Mucosa of descending colon (tissue), 3 donors: ENCODE measurements at regions not wholly inside any gene's neighbourhood (a gene's known extent, or its start where the extent isn't known, plus 50 kb on each side); places are given as distances from the start of the nearest gene placed in this dataset.

ENCODE experiments used
- ATAC-seq: fragments of 200-7000 bp; cut with Tn5 transposase; one replicate; pipeline ENCODE4 v1.9.1; 2020; ENCODE audit warnings: mild to moderate bottlenecking, moderate library complexity
- DNase-seq, 3 donors: peaks; one replicate each; pipeline ENCODE4 v3.0.0-alpha.2; 2020
- H3K36me3 ChIP-seq: fragments of 200-600 bp; one replicate; pipeline ENCODE4 v1.8.0; 2021; ENCODE audit warnings: low read depth, mild to moderate bottlenecking
- H3K4me1 ChIP-seq: fragments of 200-600 bp; one replicate; pipeline ENCODE4 v1.8.0; 2021; ENCODE audit warnings: low read depth, mild to moderate bottlenecking
- H3K4me3 ChIP-seq: fragments of 200-600 bp; one replicate; pipeline ENCODE4 v1.8.0; 2021; ENCODE audit warnings: mild to moderate bottlenecking
- H3K9me3 ChIP-seq: fragments of 200-600 bp; one replicate; pipeline ENCODE4 v1.8.0; 2021; ENCODE audit warnings: mild to moderate bottlenecking
- CTCF ChIP-seq: fragments of 200-600 bp; IDR thresholded peaks from one replicate; pipeline ENCODE4 v1.8.0; 2022; ENCODE audit warnings: antibody characterized with exemption, mild to moderate bottlenecking
- intact Hi-C, 2 donors: fragments of 100-400 bp; cut with DNase I in 1 of 2; cut with micrococcal nuclease in 1 of 2; formaldehyde crosslinking; loops; one replicate each; pipeline versions ENCODE4 v1.11.0 to v1.11.1; 2022; cut with DNase I, micrococcal nuclease
- donor health status: DM: no; HTN: no; CAD: no; lungs with moderate emphysema.
- donor health status: DM: no; HTN: no; CAD: no.
- donor health status: DM: no; HTN: yes; CAD: no.

GRCh38 chr4:147334478-147334877 is 146.4 kb upstream of the EDNRA start:
- ATAC-seq (peak; percentile 93), DNase-seq (no peak)
- Histone ChIP-seq H3K4me3 (no peak overlapping the region), H3K9me3 (no peaks in the 10 kb centered on the region), H3K4me1 (peaks cover 12% of the 10 kb centered on the region), H3K36me3 (no peaks in the 10 kb centered on the region)
- intact Hi-C loops = no loop called here
- no peak for TF ChIP-seq CTCF

- Histone ChIP-seq H3K36me3 (no peaks in the 10 kb centered on the region), H3K9me3 (no peaks in the 10 kb centered on the region), H3K4me1 (peaks cover 12% of the 10 kb centered on the region), H3K4me3 (no peak overlapping the region)
- intact Hi-C loops = no loop called here
- DNase-seq = no peak
- ATAC-seq = no peak
- no peak for TF ChIP-seq CTCF
Measured at GRCh38 chr4:147335183-147335582, 145.7 kb upstream of the EDNRA start.

GRCh38 chr4:147336252-147336651 is 144.6 kb upstream of the EDNRA start:
- Histone ChIP-seq H3K4me3 (no peak overlapping the region), H3K4me1 (peaks cover 12% of the 10 kb centered on the region), H3K9me3 (no peaks in the 10 kb centered on the region), H3K36me3 (no peaks in the 10 kb centered on the region)
- no peak for ATAC-seq
- intact Hi-C loops = no loop called here
- no peak for TF ChIP-seq CTCF
- DNase-seq = no peak

- no peak overlapping the region for H3K4me3 ChIP-seq
- intact Hi-C loops = no loop called here
- no peaks in the 10 kb centered on the region for H3K9me3 ChIP-seq
- no peaks in the 10 kb centered on the region for H3K36me3 ChIP-seq
- peaks cover 10% of the 10 kb centered on the region for H3K4me1 ChIP-seq
- ATAC-seq (peak; percentile 81), DNase-seq (peak in 1 of 3 donors; percentile 43)
- no peak for TF ChIP-seq CTCF
Measured at GRCh38 chr4:147339100-147339499, 141.8 kb upstream of the EDNRA start.

GRCh38 chr4:147340111-147340510 is 140.8 kb upstream of the EDNRA start:
- no peak for DNase-seq
- ATAC-seq = peak; percentile 56
- intact Hi-C loops = no loop called here
- no peak overlapping the region for H3K4me3 ChIP-seq
- H3K9me3 ChIP-seq = no peaks in the 10 kb centered on the region
- peaks cover under 1% of the 10 kb centered on the region for H3K4me1 ChIP-seq
- no peak for TF ChIP-seq CTCF
- H3K36me3 ChIP-seq = no peaks in the 10 kb centered on the region

GRCh38 chr4:147340591-147341120 is 140.2 kb upstream of the EDNRA start:
- no peak for TF ChIP-seq CTCF
- no peaks in the 10 kb centered on the region for H3K4me1 ChIP-seq
- ATAC-seq = peak; percentile 38
- H3K4me3 ChIP-seq = no peak overlapping the region
- intact Hi-C loops = no loop called here
- no peaks in the 10 kb centered on the region for H3K36me3 ChIP-seq
- no peaks in the 10 kb centered on the region for H3K9me3 ChIP-seq
- no peak for DNase-seq
